Smooth muscle cell (in vitro differentiated cells): ENCODE measurements at regions not wholly inside any gene's neighbourhood (a gene's known extent, or its start where the extent isn't known, plus 50 kb on each side); places are given as distances from the start of the nearest gene placed in this dataset.
A peak's percentile ranks its signal among the peaks of the same experiment; 100 is the strongest.

Source experiments
- DNase-seq: peaks from one replicate; lab custom pipeline; 2025; ENCODE audit not compliant: unreplicated experiment; lab: John Stamatoyannopoulos, UW
- H2AFZ ChIP-seq: fragments of 200-600 bp; sonication (generic); 2 replicates; pipeline ENCODE4 v1.6.0; 2016; ENCODE audit warnings: antibody characterized with exemption, low read depth, mild to moderate bottlenecking
- H3F3A ChIP-seq: fragments of 200-600 bp; sonication (generic); 2 replicates; pipeline ENCODE4 v1.6.0; 2017; ENCODE audit warnings: antibody characterized with exemption, low read depth
- H3K27ac ChIP-seq: fragments of 200-600 bp; sonication (generic); 2 replicates; pipeline ENCODE4 v1.5.1; 2016; ENCODE audit warnings: low read depth, mild to moderate bottlenecking
- H3K27me3 ChIP-seq: fragments of 200-600 bp; sonication (generic); 2 replicates; pipeline ENCODE4 v1.6.1; 2016; ENCODE audit warnings: low read depth, mild to moderate bottlenecking
- H3K36me3 ChIP-seq: fragments of 200-600 bp; sonication (generic); 2 replicates; pipeline ENCODE4 v1.5.1; 2016; ENCODE audit warnings: low read depth
- H3K4me1 ChIP-seq: fragments of 200-600 bp; sonication (generic); 2 replicates; pipeline ENCODE4 v1.5.1; 2016; ENCODE audit warnings: low read depth
- H3K4me2 ChIP-seq: fragments of 200-600 bp; sonication (generic); 2 replicates; pipeline ENCODE4 v1.6.0; 2016; ENCODE audit warnings: mild to moderate bottlenecking
- H3K4me3 ChIP-seq: fragments of 200-600 bp; sonication (generic); 2 replicates; pipeline ENCODE4 v1.5.1; 2016; ENCODE audit warnings: mild to moderate bottlenecking
- H3K79me2 ChIP-seq: fragments of 200-600 bp; sonication (generic); 2 replicates; pipeline ENCODE4 v1.6.0; 2016; ENCODE audit warnings: low read depth, mild to moderate bottlenecking
- H3K9ac ChIP-seq: fragments of 200-600 bp; sonication (generic); 2 replicates; pipeline ENCODE4 v1.6.0; 2016; ENCODE audit warnings: low read depth
- H3K9me3 ChIP-seq: fragments of 200-600 bp; sonication (generic); replicated peaks from 2 replicates; pipeline ENCODE4 v1.5.1; 2016; ENCODE audit warnings: low read depth
- H4K20me1 ChIP-seq: fragments of 200-600 bp; sonication (generic); 2 replicates; pipeline ENCODE4 v1.6.0; 2016; ENCODE audit warnings: low read depth
- CTCF ChIP-seq: fragments of 200-600 bp; sonication (generic); IDR thresholded peaks from 2 replicates; pipeline ENCODE4 v1.5.1; 2017; ENCODE audit warnings: borderline replicate concordance, mild to moderate bottlenecking, antibody characterized with exemption; ENCODE audit not compliant: insufficient read depth, poor library complexity, severe bottlenecking
- WGBS: methylation state at CpG from one replicate; pipeline ENCODE4 v1.1.7; 2016; ENCODE audit warnings: low lambda C conversion rate; 5-methylcytosine and 5-hydroxymethylcytosine counted together

GRCh38 chr1:30198795-30199403 is 524.5 kb downstream of the MATN1 start:
- no peak for DNase-seq
- Histone ChIP-seq H3K4me3 (no peak overlapping the region), H3K9me3 (no peaks in the 10 kb centered on the region), H3F3A (no peaks in the 10 kb centered on the region), H4K20me1 (no peaks in the 10 kb centered on the region), H3K36me3 (no peaks in the 10 kb centered on the region), H3K27ac (no peak overlapping the region), H3K9ac (no peak overlapping the region), H3K4me1 (no peaks in the 10 kb centered on the region), H3K27me3 (no peaks in the 10 kb centered on the region), H3K79me2 (no peaks in the 10 kb centered on the region), H3K4me2 (no peak overlapping the region), H2AFZ (no peak overlapping the region)
- WGBS, result 85% methylated on average over 6 of the region's 6 CpGs
- TF ChIP-seq CTCF, result no peak

GRCh38 chr1:30198451-30198760 is 525.0 kb downstream of the MATN1 start:
- Histone ChIP-seq H3K36me3 (no peaks in the 10 kb centered on the region), H3K4me3 (no peak overlapping the region), H3K9ac (no peak overlapping the region), H3K4me2 (no peak overlapping the region), H2AFZ (no peak overlapping the region), H3K4me1 (no peaks in the 10 kb centered on the region), H3K9me3 (no peaks in the 10 kb centered on the region), H3K27me3 (no peaks in the 10 kb centered on the region), H4K20me1 (no peaks in the 10 kb centered on the region), H3K79me2 (no peaks in the 10 kb centered on the region), H3K27ac (no peak overlapping the region), H3F3A (no peaks in the 10 kb centered on the region)
- no peak for DNase-seq
- WGBS, result 100% methylated on average over 2 of the region's 2 CpGs
- no peak for TF ChIP-seq CTCF

- WGBS, result 29% methylated on average over 3 of the region's 4 CpGs
- peak overlapping the region; percentile 43 for H3K4me2 ChIP-seq
- H4K20me1 ChIP-seq, result no peaks in the 10 kb centered on the region
- DNase-seq, result no peak
- no peak overlapping the region for H2AFZ ChIP-seq
- H3K4me3 ChIP-seq, result no peak overlapping the region
- no peaks in the 10 kb centered on the region for H3K9me3 ChIP-seq
- H3K79me2 ChIP-seq, result no peaks in the 10 kb centered on the region
- no peaks in the 10 kb centered on the region for H3F3A ChIP-seq
- no peak overlapping the region for H3K27ac ChIP-seq
- no peak overlapping the region for H3K9ac ChIP-seq
- H3K4me1 ChIP-seq, result no peaks in the 10 kb centered on the region
- TF ChIP-seq CTCF, result no peak
- no peaks in the 10 kb centered on the region for H3K27me3 ChIP-seq
- H3K36me3 ChIP-seq, result no peaks in the 10 kb centered on the region
Observed at GRCh38 chr1:30197639-30198450, 525.5 kb downstream of the MATN1 start.
